ENCODE measurements at regions not wholly inside any gene's neighbourhood (a gene's known extent, or its start where the extent isn't known, plus 50 kb on each side); places are given as distances from the start of the nearest gene placed in this dataset.
"Not testable (repeated sequence)": the region's sequence is repeated elsewhere in the genome, so short reads cannot be mapped to it uniquely, and the experiment has no call there.

GRCh38 chr15:70511972-70512587 lies 251.3 kb downstream of the UACA start:
- TF ChIP-seq, protein P1, sequence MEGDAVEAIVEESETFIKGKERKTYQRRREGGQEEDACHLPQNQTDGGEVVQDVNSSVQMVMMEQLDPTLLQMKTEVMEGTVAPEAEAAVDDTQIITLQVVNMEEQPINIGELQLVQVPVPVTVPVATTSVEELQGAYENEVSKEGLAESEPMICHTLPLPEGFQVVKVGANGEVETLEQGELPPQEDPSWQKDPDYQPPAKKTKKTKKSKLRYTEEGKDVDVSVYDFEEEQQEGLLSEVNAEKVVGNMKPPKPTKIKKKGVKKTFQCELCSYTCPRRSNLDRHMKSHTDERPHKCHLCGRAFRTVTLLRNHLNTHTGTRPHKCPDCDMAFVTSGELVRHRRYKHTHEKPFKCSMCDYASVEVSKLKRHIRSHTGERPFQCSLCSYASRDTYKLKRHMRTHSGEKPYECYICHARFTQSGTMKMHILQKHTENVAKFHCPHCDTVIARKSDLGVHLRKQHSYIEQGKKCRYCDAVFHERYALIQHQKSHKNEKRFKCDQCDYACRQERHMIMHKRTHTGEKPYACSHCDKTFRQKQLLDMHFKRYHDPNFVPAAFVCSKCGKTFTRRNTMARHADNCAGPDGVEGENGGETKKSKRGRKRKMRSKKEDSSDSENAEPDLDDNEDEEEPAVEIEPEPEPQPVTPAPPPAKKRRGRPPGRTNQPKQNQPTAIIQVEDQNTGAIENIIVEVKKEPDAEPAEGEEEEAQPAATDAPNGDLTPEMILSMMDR (IDR thresholded peaks at IDR 0.05) = not testable (repeated sequence)
- TF ChIP-seq POLR2AphosphoS5 (IDR thresholded peaks at IDR 0.05); POLR2A (IDR thresholded peaks at IDR 0.05; ENCODE audit: low read depth); EP300 (IDR thresholded peaks at IDR 0.05): not testable (repeated sequence)
